H1 (cell line): ENCODE measurements at regions not wholly inside any gene's neighbourhood (a gene's known extent, or its start where the extent isn't known, plus 50 kb on each side); places are given as distances from the start of the nearest gene placed in this dataset.

Experiments
- CTCF ChIA-PET: fragments of 300-600 bp; sonication (Branson Sonifier 250); formaldehyde crosslinking; loops from one replicate; lab custom pipeline; 2021; ENCODE audit not compliant: partially characterized antibody; lab: Charles Lee
- POLR2A ChIA-PET: fragments of 300-600 bp; sonication (Branson Sonifier 250); formaldehyde crosslinking; loops from one replicate; lab custom pipeline; 2021; ENCODE audit warnings: inconsistent platforms; ENCODE audit not compliant: partially characterized antibody; lab: Charles Lee
- DNase-seq, 2 experiments: peaks; one replicate each; pipeline versions ENCODE4 v3.0.0 to v3.0.0-alpha.2; 2010 to 2022; ENCODE audit warnings: low spot score in 2 of 2, low read depth in 1 of 2, mixed read lengths in 1 of 2
- FAIRE-seq: peaks from 2 replicates; lab custom pipeline; 2011; peaks lifted over from hg19 to GRCh38; lab: Jason Lieb, UNC
- H2AFZ ChIP-seq: 2 replicates; pipeline ENCODE4 v1.8.1; 2012; ENCODE audit warnings: low read length, inconsistent platforms
- H2AK5ac ChIP-seq: 2 replicates; pipeline ENCODE4 v1.6.1; 2013; ENCODE audit warnings: low read depth, low read length
- H2BK120ac ChIP-seq: replicated peaks from 2 replicates; pipeline ENCODE3; 2013; ENCODE audit warnings: low read depth, low read length, inconsistent platforms
- H2BK12ac ChIP-seq: 2 replicates; pipeline ENCODE4 v1.6.1; 2013; ENCODE audit warnings: low read depth, low read length
- H2BK15ac ChIP-seq: 2 replicates; pipeline ENCODE4 v1.6.1; 2013; ENCODE audit warnings: low read length
- H2BK20ac ChIP-seq: 2 replicates; pipeline ENCODE4 v1.6.1; 2013; ENCODE audit warnings: low read length
- H2BK5ac ChIP-seq: 2 replicates; pipeline ENCODE4 v1.6.1; 2013; ENCODE audit warnings: low read depth, low read length
- H3K14ac ChIP-seq: 2 replicates; pipeline ENCODE4 v1.6.1; 2013; ENCODE audit warnings: inconsistent platforms; ENCODE audit not compliant: insufficient read length
- H3K18ac ChIP-seq: 2 replicates; pipeline ENCODE4 v1.6.1; 2013; ENCODE audit warnings: low read length; ENCODE audit errors: extremely low read depth
- H3K23ac ChIP-seq: 2 replicates; pipeline ENCODE4 v1.6.1; 2013; ENCODE audit warnings: inconsistent platforms; ENCODE audit not compliant: insufficient read length
- H3K23me2 ChIP-seq: 2 replicates; pipeline ENCODE4 v1.6.1; 2013; ENCODE audit warnings: low read depth, low read length
- H3K27ac ChIP-seq: 2 replicates; pipeline ENCODE4 v1.6.1; 2011; ENCODE audit warnings: low read depth, low read length, inconsistent platforms
- H3K27me3 ChIP-seq, 4 experiments: replicated peaks in 1 of 4; 1 replicate in 1 of 4; 2 replicates in 3 of 4; pipeline versions ENCODE4 v1.6.1 to v1.8.1; 2011 to 2013; ENCODE audit warnings: low read length in 3 of 4, mild to moderate bottlenecking in 3 of 4, inconsistent platforms in 2 of 4, mixed read lengths in 2 of 4, moderate library complexity in 1 of 4; ENCODE audit not compliant: control insufficient read depth in 3 of 4, insufficient read depth in 3 of 4; ENCODE audit errors: extremely low read depth in 1 of 4
- H3K36me3 ChIP-seq, 4 experiments: 2 replicates each; pipeline versions ENCODE4 v1.6.1 to v1.8.1; 2011 to 2013; ENCODE audit warnings: mild to moderate bottlenecking in 4 of 4, low read length in 3 of 4, moderate library complexity in 2 of 4, control low read depth in 1 of 4, inconsistent platforms in 1 of 4; ENCODE audit not compliant: insufficient read depth in 4 of 4, control insufficient read depth in 2 of 4
- H3K4ac ChIP-seq: replicated peaks from 2 replicates; pipeline ENCODE3; 2013; ENCODE audit warnings: low read length, low read depth, mixed read lengths, inconsistent platforms; ENCODE audit not compliant: insufficient read length
- H3K4me1 ChIP-seq, 4 experiments: replicated peaks in 1 of 4; 1 replicate in 1 of 4; 2 replicates in 3 of 4; pipeline versions ENCODE4 v1.6.1 to v1.8.1; 2011 to 2013; ENCODE audit warnings: low read length in 3 of 4, inconsistent platforms in 2 of 4, mixed read lengths in 1 of 4; ENCODE audit not compliant: insufficient read depth in 4 of 4, control insufficient read depth in 3 of 4
- H3K4me2 ChIP-seq, 2 experiments: 2 replicates each; pipeline versions ENCODE4 v1.6.1 to v1.8.1; 2011 to 2013; ENCODE audit warnings: low read depth in 2 of 2, low read length in 2 of 2, control low read depth in 1 of 2, inconsistent platforms in 1 of 2, mild to moderate bottlenecking in 1 of 2; ENCODE audit not compliant: insufficient read depth in 1 of 2
- H3K4me3 ChIP-seq, 4 experiments: fragments of 200-600, 300-600 bp in 1 of 4; sonication (generic), shearing (Covaris generic), sonication (Bioruptor Twin) in 1 of 4; 2 replicates each; pipeline versions ENCODE4 v1.5.1 to v1.8.1; 2011 to 2016; ENCODE audit warnings: low read length in 4 of 4, low read depth in 3 of 4, control low read depth in 2 of 4, inconsistent platforms in 2 of 4, mild to moderate bottlenecking in 2 of 4, mixed read lengths in 1 of 4, moderate library complexity in 1 of 4; ENCODE audit not compliant: insufficient read depth in 2 of 4; ENCODE audit errors: extremely low read depth in 1 of 4
- H3K56ac ChIP-seq: replicated peaks from 2 replicates; pipeline ENCODE3; 2013; ENCODE audit warnings: low read depth, mild to moderate bottlenecking, mixed read lengths, low read length, inconsistent platforms; ENCODE audit not compliant: insufficient read length
- H3K79me1 ChIP-seq: 2 replicates; pipeline ENCODE4 v1.6.1; 2013; ENCODE audit warnings: low read depth, low read length, control low read depth
- H3K79me2 ChIP-seq, 2 experiments: 2 replicates each; pipeline versions ENCODE4 v1.6.1 to v1.8.1; 2012 to 2013; ENCODE audit warnings: low read length in 2 of 2, mild to moderate bottlenecking in 2 of 2, inconsistent platforms in 1 of 2; ENCODE audit not compliant: insufficient read depth in 2 of 2, control insufficient read depth in 1 of 2
- H3K9ac ChIP-seq, 4 experiments: replicated peaks in 1 of 4; 1 replicate in 1 of 4; 2 replicates in 3 of 4; pipeline versions ENCODE4 v1.6.1 to v1.8.1; 2011 to 2013; ENCODE audit warnings: low read depth in 3 of 4, low read length in 3 of 4, control low read depth in 2 of 4, mild to moderate bottlenecking in 2 of 4, moderate library complexity in 2 of 4, inconsistent platforms in 1 of 4; ENCODE audit errors: extremely low read depth in 1 of 4
- H3K9me3 ChIP-seq, 2 experiments: 2 replicates each; pipeline versions ENCODE4 v1.6.1 to v1.8.1; 2012 to 2013; ENCODE audit warnings: mild to moderate bottlenecking in 2 of 2, moderate library complexity in 2 of 2, control low read depth in 1 of 2, inconsistent platforms in 1 of 2, low read depth in 1 of 2, low read length in 1 of 2, mixed read lengths in 1 of 2; ENCODE audit not compliant: insufficient read depth in 2 of 2
- H4K20me1 ChIP-seq, 2 experiments: replicated peaks in 1 of 2; 2 replicates each; pipeline versions ENCODE3 to v1.8.1; 2011 to 2013; ENCODE audit warnings: inconsistent platforms in 2 of 2, low read length in 2 of 2, mild to moderate bottlenecking in 1 of 2; ENCODE audit not compliant: insufficient read depth in 2 of 2, control insufficient read depth in 1 of 2
- H4K5ac ChIP-seq: 2 replicates; pipeline ENCODE4 v1.6.1; 2013; ENCODE audit warnings: low read length, low read depth, mixed read lengths, inconsistent platforms; ENCODE audit not compliant: insufficient read length
- H4K8ac ChIP-seq: 2 replicates; pipeline ENCODE4 v1.8.0; 2013; ENCODE audit warnings: mild to moderate bottlenecking, moderate library complexity, low read length, inconsistent platforms; ENCODE audit not compliant: insufficient read depth; ENCODE audit errors: extremely low read depth
- H4K91ac ChIP-seq: replicated peaks from 2 replicates; pipeline ENCODE3; 2013; ENCODE audit warnings: low read length, mixed read lengths, inconsistent platforms; ENCODE audit not compliant: insufficient read length
- RAD21 ChIP-seq, 2 experiments: IDR thresholded peaks in 1 of 2; conservative IDR thresholded peaks in 1 of 2; 2 replicates each; pipeline ENCODE4 v1.6.1; 2011; ENCODE audit warnings: low read depth in 2 of 2, low read length in 2 of 2, improper control_type of control experiment in 1 of 2, inconsistent platforms in 1 of 2, mild to moderate bottlenecking in 1 of 2, moderate library complexity in 1 of 2
- TAF7 ChIP-seq: optimal IDR thresholded peaks from 2 replicates; pipeline ENCODE3; 2011; ENCODE audit warnings: low read depth, mild to moderate bottlenecking, inconsistent platforms, low read length, moderate library complexity, borderline replicate concordance
- TBP ChIP-seq: IDR thresholded peaks from 2 replicates; pipeline ENCODE4 v1.6.1; 2011; ENCODE audit warnings: low read depth, low read length, improper control_type of control experiment
- WGBS, 2 experiments: shearing (Covaris generic) in 1 of 2; methylation state at CpG; one replicate each; pipeline versions ENCODE4 v1.1.6 to v1.1.7; 2013 to 2015; ENCODE audit warnings: low lambda C conversion rate in 2 of 2, mixed read lengths in 2 of 2, inconsistent platforms in 1 of 2, low coverage in 1 of 2, missing lambda C conversion rate in 1 of 2; ENCODE audit not compliant: insufficient replicate concordance in 2 of 2, insufficient coverage in 1 of 2, insufficient read length in 1 of 2; ENCODE audit errors: extremely low coverage in 1 of 2, missing lambda C conversion rate in 1 of 2; 5-methylcytosine and 5-hydroxymethylcytosine counted together
- TF ChIP-seq, protein P1 (sequence below), 3 experiments: IDR thresholded peaks; 1 replicate in 2 of 3; 2 replicates in 1 of 3; pipeline versions ENCODE4 v1.5.1 to v1.6.1; 2011; ENCODE audit warnings: low read length in 3 of 3, mild to moderate bottlenecking in 3 of 3, inconsistent platforms in 2 of 3, low read depth in 1 of 3, moderate library complexity in 1 of 3; ENCODE audit not compliant: insufficient read depth in 1 of 3; ENCODE audit errors: control extremely low read depth in 1 of 3

DNA sequence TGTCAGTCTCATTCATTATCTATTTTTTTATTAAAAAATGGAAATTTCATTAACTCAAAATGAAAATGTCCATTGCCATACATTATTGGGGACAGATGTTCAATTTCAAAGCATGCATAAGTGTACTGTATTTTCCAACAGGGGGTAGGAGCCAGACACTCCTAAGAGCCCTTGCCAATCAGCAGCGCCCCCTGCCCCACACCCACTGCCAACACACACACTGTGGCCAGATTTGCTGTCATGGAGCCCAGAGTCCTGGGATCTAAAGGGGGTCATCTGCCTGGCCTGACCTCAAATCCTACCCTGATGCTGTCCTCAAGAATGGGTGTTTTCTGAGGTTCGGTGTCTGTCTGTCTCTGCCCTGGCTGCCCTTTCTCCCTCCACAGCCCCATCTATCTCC is 162.2 kb upstream of the TWIST2 start:
- H3K27me3 ChIP-seq, result no peaks in the 10 kb centered on the region
- POLR2A ChIA-PET, result no interaction called here
- H2BK5ac ChIP-seq, result no peak overlapping the region
- no peak overlapping the region for H3K9ac ChIP-seq
- no peaks in the 10 kb centered on the region for H3K36me3 ChIP-seq
- H4K91ac ChIP-seq, result no peak overlapping the region
- H3K23ac ChIP-seq, result no peak overlapping the region
- H3K23me2 ChIP-seq, result no peaks in the 10 kb centered on the region
- H4K20me1 ChIP-seq, result no peaks in the 10 kb centered on the region
- no peak overlapping the region for H3K4me3 ChIP-seq
- no peaks in the 10 kb centered on the region for H3K9me3 ChIP-seq
- CTCF ChIA-PET, result interaction anchor here (1.3 kb wide), 1 partner anchor 316 kb away, joined by 3 read pairs; no protein-coding TSS in a partner anchor
- H2BK120ac ChIP-seq, result no peak overlapping the region
- DNase-seq (no peak), FAIRE-seq (no peak)
- no peak overlapping the region for H2AFZ ChIP-seq
- H3K79me1 ChIP-seq, result no peaks in the 10 kb centered on the region
- no peak overlapping the region for H3K4ac ChIP-seq
- TF ChIP-seq TAF7, result no peak
- TF ChIP-seq TBP, result no peak
- peak; percentile 64 to 76 for TF ChIP-seq RAD21 (IDR thresholded peaks at IDR 0.05 in 1 of 2, conservative IDR thresholded peaks at IDR 0.05 in 1 of 2; ENCODE audit: low read depth in 2 of 2, low read length in 2 of 2)
- TF ChIP-seq, protein P1, sequence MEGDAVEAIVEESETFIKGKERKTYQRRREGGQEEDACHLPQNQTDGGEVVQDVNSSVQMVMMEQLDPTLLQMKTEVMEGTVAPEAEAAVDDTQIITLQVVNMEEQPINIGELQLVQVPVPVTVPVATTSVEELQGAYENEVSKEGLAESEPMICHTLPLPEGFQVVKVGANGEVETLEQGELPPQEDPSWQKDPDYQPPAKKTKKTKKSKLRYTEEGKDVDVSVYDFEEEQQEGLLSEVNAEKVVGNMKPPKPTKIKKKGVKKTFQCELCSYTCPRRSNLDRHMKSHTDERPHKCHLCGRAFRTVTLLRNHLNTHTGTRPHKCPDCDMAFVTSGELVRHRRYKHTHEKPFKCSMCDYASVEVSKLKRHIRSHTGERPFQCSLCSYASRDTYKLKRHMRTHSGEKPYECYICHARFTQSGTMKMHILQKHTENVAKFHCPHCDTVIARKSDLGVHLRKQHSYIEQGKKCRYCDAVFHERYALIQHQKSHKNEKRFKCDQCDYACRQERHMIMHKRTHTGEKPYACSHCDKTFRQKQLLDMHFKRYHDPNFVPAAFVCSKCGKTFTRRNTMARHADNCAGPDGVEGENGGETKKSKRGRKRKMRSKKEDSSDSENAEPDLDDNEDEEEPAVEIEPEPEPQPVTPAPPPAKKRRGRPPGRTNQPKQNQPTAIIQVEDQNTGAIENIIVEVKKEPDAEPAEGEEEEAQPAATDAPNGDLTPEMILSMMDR (IDR thresholded peaks at IDR 0.05; ENCODE audit: control extremely low read depth in 1 of 3, insufficient read depth in 1 of 3, low read depth in 1 of 3, low read length in 3 of 3), result peak; percentile 70 to 80 (median 78)
- no peaks in the 10 kb centered on the region for H3K79me2 ChIP-seq
- H2BK12ac ChIP-seq, result no peak overlapping the region
- no peak overlapping the region for H2BK20ac ChIP-seq
- H3K4me1 ChIP-seq, result no peaks in the 10 kb centered on the region
- H3K56ac ChIP-seq, result no peak overlapping the region
- WGBS, 2 experiments, result 88% methylated on average over 2 of the region's 2 CpGs; no CpG with 5 or more reads in 1 of the 2 experiments
- H3K14ac ChIP-seq, result no peak overlapping the region
- no peak overlapping the region for H2BK15ac ChIP-seq
- H3K18ac ChIP-seq, result no peak overlapping the region
- H4K5ac ChIP-seq, result no peak overlapping the region
- H2AK5ac ChIP-seq, result no peak overlapping the region
- H3K27ac ChIP-seq, result no peak overlapping the region
- no peak overlapping the region for H3K4me2 ChIP-seq
- no peak overlapping the region for H4K8ac ChIP-seq
